HL-60 (cell line): ENCODE measurements at regions not wholly inside any gene's neighbourhood (a gene's known extent, or its start where the extent isn't known, plus 50 kb on each side); places are given as distances from the start of the nearest gene placed in this dataset.

Experiments
- DNase-seq, 2 experiments: peaks; one replicate each; pipeline ENCODE4 v3.0.0-alpha.2; 2010 to 2020; ENCODE audit warnings: low read depth in 1 of 2, low spot score in 1 of 2
- H3K27ac ChIP-seq: fragments of 250-450 bp; sonication (Bioruptor Pico); replicated peaks from 2 replicates; pipeline ENCODE4 v1.5.1; 2020; ENCODE audit warnings: mild to moderate bottlenecking, moderate library complexity
- H3K27me3 ChIP-seq: fragments of 250-450 bp; sonication (Bioruptor Pico); 2 replicates; pipeline ENCODE4 v1.5.1; 2021; ENCODE audit warnings: mild to moderate bottlenecking, moderate library complexity; ENCODE audit not compliant: insufficient read depth, poor library complexity, severe bottlenecking
- H3K4me3 ChIP-seq: replicated peaks from 2 replicates; pipeline ENCODE4 v1.5.1; 2011; ENCODE audit warnings: mild to moderate bottlenecking, control low read depth, low read length; ENCODE audit not compliant: insufficient read depth
- GABPA ChIP-seq: IDR thresholded peaks from 2 replicates; pipeline ENCODE4 v1.6.1; 2012; ENCODE audit warnings: low read depth
- POLR2AphosphoS5 ChIP-seq: IDR thresholded peaks from 2 replicates; pipeline ENCODE4 v1.6.1; 2012; ENCODE audit warnings: low read depth
- SPI1 ChIP-seq: IDR thresholded peaks from 2 replicates; pipeline ENCODE4 v1.6.1; 2012; ENCODE audit warnings: low read depth, mild to moderate bottlenecking, borderline replicate concordance
- TF ChIP-seq, protein P1 (sequence below): IDR thresholded peaks from 2 replicates; pipeline ENCODE4 v1.6.1; 2012; ENCODE audit warnings: low read depth; ENCODE audit not compliant: insufficient replicate concordance
- TF ChIP-seq, protein P2 (sequence below): IDR thresholded peaks from one replicate; pipeline ENCODE4 v1.5.1; 2011; ENCODE audit warnings: low read length, control low read depth, inconsistent platforms; ENCODE audit not compliant: insufficient read depth

DNA sequence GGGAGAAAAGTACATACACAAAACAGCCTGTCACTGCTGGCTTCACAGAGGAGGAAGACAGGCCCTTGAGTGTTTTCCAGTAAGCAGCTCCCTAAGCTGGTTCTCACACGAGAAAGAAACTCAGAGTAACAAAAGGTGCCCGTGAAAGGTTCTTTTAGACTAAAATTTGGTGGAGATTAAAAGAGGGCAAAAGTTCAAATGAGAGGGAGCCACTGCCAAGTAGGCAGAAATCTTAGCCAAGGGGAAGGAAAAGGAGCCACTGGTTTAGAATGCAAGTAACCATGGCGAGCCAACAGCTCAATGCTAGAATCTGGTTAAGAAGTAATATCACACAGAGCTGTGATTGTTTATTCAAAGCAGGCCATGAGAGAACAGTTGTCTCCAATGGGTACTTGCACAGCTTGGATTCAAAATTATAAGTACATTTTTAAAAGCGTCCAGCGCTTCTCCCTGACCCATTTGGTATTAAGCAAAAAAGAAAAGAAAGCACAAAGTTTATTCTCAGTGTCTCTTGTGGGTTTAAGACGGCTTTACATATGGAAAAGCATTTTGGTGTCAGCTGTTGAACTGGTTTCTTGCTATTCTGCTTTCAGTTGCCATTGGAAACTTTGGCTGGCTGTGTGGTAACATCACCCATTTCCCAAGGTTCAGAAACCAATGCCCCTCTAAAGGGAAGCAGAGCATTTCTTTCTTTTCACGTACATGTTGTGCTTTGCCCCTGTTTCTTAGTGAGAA lies 648.5 kb downstream of the RNF144B start:
- Histone ChIP-seq H3K27me3 (no peaks in the 10 kb centered on the region), H3K4me3 (no peak overlapping the region), H3K27ac (no peak overlapping the region)
- DNase-seq: no peak
- TF ChIP-seq GABPA (no peak), SPI1 (no peak), POLR2AphosphoS5 (no peak)
- TF ChIP-seq, protein P1, sequence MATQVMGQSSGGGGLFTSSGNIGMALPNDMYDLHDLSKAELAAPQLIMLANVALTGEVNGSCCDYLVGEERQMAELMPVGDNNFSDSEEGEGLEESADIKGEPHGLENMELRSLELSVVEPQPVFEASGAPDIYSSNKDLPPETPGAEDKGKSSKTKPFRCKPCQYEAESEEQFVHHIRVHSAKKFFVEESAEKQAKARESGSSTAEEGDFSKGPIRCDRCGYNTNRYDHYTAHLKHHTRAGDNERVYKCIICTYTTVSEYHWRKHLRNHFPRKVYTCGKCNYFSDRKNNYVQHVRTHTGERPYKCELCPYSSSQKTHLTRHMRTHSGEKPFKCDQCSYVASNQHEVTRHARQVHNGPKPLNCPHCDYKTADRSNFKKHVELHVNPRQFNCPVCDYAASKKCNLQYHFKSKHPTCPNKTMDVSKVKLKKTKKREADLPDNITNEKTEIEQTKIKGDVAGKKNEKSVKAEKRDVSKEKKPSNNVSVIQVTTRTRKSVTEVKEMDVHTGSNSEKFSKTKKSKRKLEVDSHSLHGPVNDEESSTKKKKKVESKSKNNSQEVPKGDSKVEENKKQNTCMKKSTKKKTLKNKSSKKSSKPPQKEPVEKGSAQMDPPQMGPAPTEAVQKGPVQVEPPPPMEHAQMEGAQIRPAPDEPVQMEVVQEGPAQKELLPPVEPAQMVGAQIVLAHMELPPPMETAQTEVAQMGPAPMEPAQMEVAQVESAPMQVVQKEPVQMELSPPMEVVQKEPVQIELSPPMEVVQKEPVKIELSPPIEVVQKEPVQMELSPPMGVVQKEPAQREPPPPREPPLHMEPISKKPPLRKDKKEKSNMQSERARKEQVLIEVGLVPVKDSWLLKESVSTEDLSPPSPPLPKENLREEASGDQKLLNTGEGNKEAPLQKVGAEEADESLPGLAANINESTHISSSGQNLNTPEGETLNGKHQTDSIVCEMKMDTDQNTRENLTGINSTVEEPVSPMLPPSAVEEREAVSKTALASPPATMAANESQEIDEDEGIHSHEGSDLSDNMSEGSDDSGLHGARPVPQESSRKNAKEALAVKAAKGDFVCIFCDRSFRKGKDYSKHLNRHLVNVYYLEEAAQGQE: no peak
- TF ChIP-seq, protein P2, sequence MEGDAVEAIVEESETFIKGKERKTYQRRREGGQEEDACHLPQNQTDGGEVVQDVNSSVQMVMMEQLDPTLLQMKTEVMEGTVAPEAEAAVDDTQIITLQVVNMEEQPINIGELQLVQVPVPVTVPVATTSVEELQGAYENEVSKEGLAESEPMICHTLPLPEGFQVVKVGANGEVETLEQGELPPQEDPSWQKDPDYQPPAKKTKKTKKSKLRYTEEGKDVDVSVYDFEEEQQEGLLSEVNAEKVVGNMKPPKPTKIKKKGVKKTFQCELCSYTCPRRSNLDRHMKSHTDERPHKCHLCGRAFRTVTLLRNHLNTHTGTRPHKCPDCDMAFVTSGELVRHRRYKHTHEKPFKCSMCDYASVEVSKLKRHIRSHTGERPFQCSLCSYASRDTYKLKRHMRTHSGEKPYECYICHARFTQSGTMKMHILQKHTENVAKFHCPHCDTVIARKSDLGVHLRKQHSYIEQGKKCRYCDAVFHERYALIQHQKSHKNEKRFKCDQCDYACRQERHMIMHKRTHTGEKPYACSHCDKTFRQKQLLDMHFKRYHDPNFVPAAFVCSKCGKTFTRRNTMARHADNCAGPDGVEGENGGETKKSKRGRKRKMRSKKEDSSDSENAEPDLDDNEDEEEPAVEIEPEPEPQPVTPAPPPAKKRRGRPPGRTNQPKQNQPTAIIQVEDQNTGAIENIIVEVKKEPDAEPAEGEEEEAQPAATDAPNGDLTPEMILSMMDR: no peak

DNA sequence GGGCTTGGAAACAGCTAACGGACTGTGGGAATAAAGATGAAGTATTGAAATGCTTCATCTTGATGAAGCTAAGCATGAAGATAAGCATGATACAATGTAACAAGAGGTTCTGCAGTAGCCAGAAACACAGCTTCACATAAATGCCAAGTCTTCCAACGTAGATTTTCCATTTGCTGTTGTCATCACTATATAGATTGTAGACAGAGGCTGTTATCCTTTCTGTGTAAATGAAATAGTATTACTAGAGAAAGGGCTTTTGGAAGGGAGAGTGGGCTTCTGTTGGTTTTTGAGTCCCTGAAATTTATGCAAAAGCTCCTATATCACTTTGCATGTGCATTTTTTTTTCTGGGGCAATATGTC lies 649.0 kb downstream of the RNF144B start:
- Histone ChIP-seq H3K27me3 (no peaks in the 10 kb centered on the region), H3K4me3 (no peak overlapping the region), H3K27ac (no peak overlapping the region)
- no peak for DNase-seq
- TF ChIP-seq, protein P2: no peak
- TF ChIP-seq POLR2AphosphoS5 (no peak), SPI1 (no peak), GABPA (no peak)
- TF ChIP-seq, protein P1: no peak

DNA sequence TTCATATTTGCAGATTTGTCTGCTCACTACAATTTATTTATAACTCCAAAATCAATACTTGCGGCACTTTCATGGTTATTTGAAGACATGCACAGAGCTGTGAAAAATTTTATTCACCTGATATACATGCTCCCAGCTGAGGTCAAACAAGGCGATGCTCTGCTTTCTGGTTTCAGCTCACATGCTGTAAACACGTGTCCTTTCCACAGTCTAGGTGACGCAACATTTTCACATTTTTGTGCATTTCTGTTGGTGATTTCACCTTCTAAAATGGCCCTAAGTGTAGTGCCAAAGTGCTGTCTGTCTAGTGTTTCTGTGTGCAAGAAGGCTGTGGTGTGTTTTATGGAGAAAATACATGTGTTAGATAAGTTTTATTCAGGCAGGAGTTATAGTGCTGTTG lies 650.5 kb downstream of the RNF144B start:
- Histone ChIP-seq H3K27me3 (no peaks in the 10 kb centered on the region), H3K4me3 (no peak overlapping the region), H3K27ac (no peak overlapping the region)
- TF ChIP-seq, protein P1: no peak
- TF ChIP-seq SPI1: no peak
- no peak for TF ChIP-seq POLR2AphosphoS5
- TF ChIP-seq, protein P2: no peak
- no peak for TF ChIP-seq GABPA
- no peak for DNase-seq
